Loucy (cell line): ENCODE measurements at regions not wholly inside any gene's neighbourhood (a gene's known extent, or its start where the extent isn't known, plus 50 kb on each side); places are given as distances from the start of the nearest gene placed in this dataset.

Experiments
- H2AFZ ChIP-seq: fragments of 200-600 bp; sonication (generic); 2 replicates; pipeline ENCODE4 v1.6.0; 2016; ENCODE audit warnings: antibody characterized with exemption, mild to moderate bottlenecking, low read length, moderate library complexity
- H3F3A ChIP-seq: fragments of 200-600 bp; 2 replicates; pipeline ENCODE4 v1.6.0; 2016; ENCODE audit warnings: antibody characterized with exemption, low read depth, mild to moderate bottlenecking
- H3K27me3 ChIP-seq: fragments of 200-600 bp; sonication (generic); 2 replicates; pipeline ENCODE4 v1.6.1; 2014; ENCODE audit warnings: low read length, mild to moderate bottlenecking; ENCODE audit not compliant: insufficient read depth, poor library complexity, severe bottlenecking
- H3K36me3 ChIP-seq: fragments of 200-600 bp; sonication (generic); 2 replicates; pipeline ENCODE4 v1.6.1; 2016; ENCODE audit warnings: low read length; ENCODE audit not compliant: insufficient read depth
- H3K4me1 ChIP-seq: fragments of 200-600 bp; sonication (generic); 2 replicates; pipeline ENCODE4 v1.5.1; 2014; ENCODE audit warnings: low read length, mild to moderate bottlenecking; ENCODE audit not compliant: insufficient read depth, poor library complexity, severe bottlenecking
- H3K4me2 ChIP-seq: fragments of 200-600 bp; sonication (generic); 2 replicates; pipeline ENCODE4 v1.6.0; 2014; ENCODE audit warnings: antibody characterized with exemption, low read length, low read depth, mild to moderate bottlenecking; ENCODE audit not compliant: poor library complexity, severe bottlenecking
- H3K4me3 ChIP-seq: fragments of 200-600 bp; sonication (generic); 2 replicates; pipeline ENCODE4 v1.5.1; 2014; ENCODE audit warnings: low read length, mild to moderate bottlenecking, mixed read lengths; ENCODE audit not compliant: poor library complexity, severe bottlenecking
- H3K79me2 ChIP-seq: fragments of 200-600 bp; sonication (generic); 2 replicates; pipeline ENCODE4 v1.6.1; 2014; ENCODE audit warnings: low read length; ENCODE audit not compliant: insufficient read depth
- H3K9ac ChIP-seq: fragments of 200-600 bp; sonication (generic); 2 replicates; pipeline ENCODE4 v1.6.0; 2014; ENCODE audit warnings: mild to moderate bottlenecking, low read depth, low read length, moderate library complexity; ENCODE audit not compliant: poor library complexity, severe bottlenecking
- H3K9me2 ChIP-seq: fragments of 200-600 bp; sonication (generic); replicated peaks from 2 replicates; pipeline ENCODE4 v1.6.1; 2016; ENCODE audit warnings: low read depth, low read length, mixed read lengths
- H3K9me3 ChIP-seq: fragments of 200-600 bp; sonication (generic); 2 replicates; pipeline ENCODE4 v1.6.1; 2014; ENCODE audit warnings: mild to moderate bottlenecking, antibody characterized with exemption, low read length, low read depth; ENCODE audit not compliant: insufficient read depth
- H4K20me1 ChIP-seq: fragments of 200-600 bp; sonication (generic); 2 replicates; pipeline ENCODE4 v1.6.0; 2014; ENCODE audit warnings: antibody characterized with exemption, low read length, mild to moderate bottlenecking; ENCODE audit not compliant: insufficient read depth, poor library complexity, severe bottlenecking
- CTCF ChIP-seq: fragments of 200-600 bp; sonication (generic); conservative IDR thresholded peaks from 2 replicates; pipeline ENCODE4 v1.5.1; 2014; ENCODE audit warnings: mild to moderate bottlenecking, antibody characterized with exemption, low read length
- EZH2phosphoT487 ChIP-seq: fragments of 200-600 bp; IDR thresholded peaks from 2 replicates; pipeline ENCODE4 v1.6.1; 2018; ENCODE audit warnings: antibody characterized with exemption, mild to moderate bottlenecking, moderate library complexity, borderline replicate concordance

GRCh38 chr18:56377231-56377630, 261.2 kb downstream of the TXNL1 start:
- no peaks in the 10 kb centered on the region for H3K4me1 ChIP-seq
- no peaks in the 10 kb centered on the region for H3K9me2 ChIP-seq
- H3K79me2 ChIP-seq, result no peaks in the 10 kb centered on the region
- no peak overlapping the region for H2AFZ ChIP-seq
- H3K4me2 ChIP-seq, result no peak overlapping the region
- H3K4me3 ChIP-seq, result no peak overlapping the region
- no peaks in the 10 kb centered on the region for H3K9me3 ChIP-seq
- H3K27me3 ChIP-seq, result no peaks in the 10 kb centered on the region
- no peaks in the 10 kb centered on the region for H4K20me1 ChIP-seq
- H3F3A ChIP-seq, result no peaks in the 10 kb centered on the region
- no peak overlapping the region for H3K9ac ChIP-seq
- H3K36me3 ChIP-seq, result no peaks in the 10 kb centered on the region
- TF ChIP-seq CTCF, result no peak
- TF ChIP-seq EZH2phosphoT487, result no peak

- Histone ChIP-seq H4K20me1 (no peaks in the 10 kb centered on the region), H3K9me3 (no peaks in the 10 kb centered on the region), H2AFZ (peak overlapping the region; percentile 51; the same call in 1 of the 2 replicates), H3K4me1 (no peaks in the 10 kb centered on the region), H3K79me2 (no peaks in the 10 kb centered on the region), H3K36me3 (no peaks in the 10 kb centered on the region), H3K9ac (no peak overlapping the region), H3F3A (no peaks in the 10 kb centered on the region), H3K4me2 (peak overlapping the region; percentile 16), H3K27me3 (no peaks in the 10 kb centered on the region), H3K9me2 (no peaks in the 10 kb centered on the region), H3K4me3 (no peak overlapping the region)
- TF ChIP-seq EZH2phosphoT487 (no peak), CTCF (no peak)
These were observed 264.3 kb downstream of the TXNL1 start for GRCh38 chr18:56374007-56374655.

- Histone ChIP-seq H3K79me2 (no peaks in the 10 kb centered on the region), H3F3A (no peaks in the 10 kb centered on the region), H4K20me1 (no peaks in the 10 kb centered on the region), H3K27me3 (no peaks in the 10 kb centered on the region), H2AFZ (peak overlapping the region; percentile 51; the same call in 1 of the 2 replicates), H3K36me3 (no peaks in the 10 kb centered on the region), H3K4me2 (peak overlapping the region; percentile 16), H3K4me1 (no peaks in the 10 kb centered on the region), H3K9ac (no peak overlapping the region), H3K4me3 (no peak overlapping the region), H3K9me3 (no peaks in the 10 kb centered on the region), H3K9me2 (no peaks in the 10 kb centered on the region)
- TF ChIP-seq CTCF (no peak), EZH2phosphoT487 (no peak)
These were observed 264.8 kb downstream of the TXNL1 start for GRCh38 chr18:56373601-56374000.
